OCI-LY1 (cell line): ENCODE measurements at regions not wholly inside any gene's neighbourhood (a gene's known extent, or its start where the extent isn't known, plus 50 kb on each side); places are given as distances from the start of the nearest gene placed in this dataset.

Experiments used
- CTCF ChIP-seq: fragments of 200-600 bp; sonication (generic), shearing (Covaris generic); IDR thresholded peaks from 2 replicates; pipeline ENCODE4 v1.5.1; 2017; ENCODE audit warnings: mild to moderate bottlenecking, antibody characterized with exemption, low read length, moderate library complexity, mixed read lengths
- EZH2 ChIP-seq: fragments of 200-600 bp; sonication (generic), shearing (Covaris generic); IDR thresholded peaks from 2 replicates; pipeline ENCODE4 v1.8.0; 2017; ENCODE audit warnings: borderline replicate concordance, mixed run types, mild to moderate bottlenecking, antibody characterized with exemption, low read length, moderate library complexity, mixed read lengths

- TF ChIP-seq EZH2 (no peak), CTCF (no peak)
Observed at GRCh38 chr7:113797420-113798010, 121.3 kb downstream of the PPP1R3A start.
